GM13976 (cell line): ENCODE measurements at regions not wholly inside any gene's neighbourhood (a gene's known extent, or its start where the extent isn't known, plus 50 kb on each side); places are given as distances from the start of the nearest gene placed in this dataset.

Experiments used
- DNase-seq: peaks from one replicate; pipeline ENCODE4 v3.0.0; 2012; ENCODE audit warnings: low spot score
- CTCF ChIP-seq: IDR thresholded peaks from 2 replicates; pipeline ENCODE4 v1.5.1; 2012; ENCODE audit warnings: borderline replicate concordance, mild to moderate bottlenecking; ENCODE audit not compliant: insufficient read depth; ENCODE audit errors: extremely low read depth, missing control alignments, control extremely low read depth
- in situ Hi-C: fragments of 300-500 bp; cut with MboI; formaldehyde crosslinking; loops from one replicate; pipeline ENCODE4 v1.12.0; 2022; ENCODE audit warnings: low sequenced_read_pairs, mixed read lengths, inconsistent platforms; ENCODE audit not compliant: unreplicated experiment

- in situ Hi-C loops = no loop called here
- no peak for DNase-seq
Observed at GRCh38 chr12:63018273-63018672, 83.3 kb upstream of the PPM1H start.

GRCh38 chr12:63013302-63013701, 78.4 kb upstream of the PPM1H start:
- no peak for TF ChIP-seq CTCF
- in situ Hi-C loops = no loop called here
- DNase-seq = no peak

More at GRCh38 chr12:63018273-63018672, 83.3 kb upstream of the PPM1H start:
- no peak for TF ChIP-seq CTCF

- TF ChIP-seq CTCF = no peak
- no peak for DNase-seq
- in situ Hi-C loops = no loop called here
Observed at GRCh38 chr12:63010698-63011097, 75.7 kb upstream of the PPM1H start.

GRCh38 chr12:63008372-63008771, 73.4 kb upstream of the PPM1H start:
- DNase-seq = no peak
- in situ Hi-C loops = no loop called here
- no peak for TF ChIP-seq CTCF

- TF ChIP-seq CTCF = no peak
- DNase-seq = no peak
- in situ Hi-C loops = no loop called here
Observed at GRCh38 chr12:63007726-63008125, 72.8 kb upstream of the PPM1H start.

- in situ Hi-C loops = no loop called here
- TF ChIP-seq CTCF = no peak
- DNase-seq = no peak
Observed at GRCh38 chr12:63006536-63006935, 71.6 kb upstream of the PPM1H start.

GRCh38 chr12:63005382-63005781, 70.4 kb upstream of the PPM1H start:
- in situ Hi-C loops = no loop called here
- no peak for TF ChIP-seq CTCF
- no peak for DNase-seq
